Ishikawa (cell line): ENCODE measurements at regions not wholly inside any gene's neighbourhood (a gene's known extent, or its start where the extent isn't known, plus 50 kb on each side); places are given as distances from the start of the nearest gene placed in this dataset.

Experiments used
- CEBPB ChIP-seq: IDR thresholded peaks from 2 replicates; pipeline ENCODE4 v1.6.1; 2012
- CREB1 ChIP-seq: IDR thresholded peaks from 2 replicates; pipeline ENCODE4 v1.6.1; 2012; ENCODE audit warnings: low read depth
- EGR1 ChIP-seq: IDR thresholded peaks from 2 replicates; pipeline ENCODE4 v1.6.1; 2012
- EP300 ChIP-seq: IDR thresholded peaks from 2 replicates; pipeline ENCODE4 v1.6.1; 2012; ENCODE audit warnings: borderline replicate concordance
- RAD21 ChIP-seq: IDR thresholded peaks from 2 replicates; pipeline ENCODE4 v1.6.1; 2012; ENCODE audit warnings: low read depth
- REST ChIP-seq: IDR thresholded peaks from 2 replicates; pipeline ENCODE4 v1.6.1; 2012; ENCODE audit warnings: low read depth, mild to moderate bottlenecking
- TAF1 ChIP-seq: IDR thresholded peaks from 2 replicates; pipeline ENCODE4 v1.6.1; 2012; ENCODE audit warnings: low read depth, mild to moderate bottlenecking
- TCF12 ChIP-seq: IDR thresholded peaks from 2 replicates; pipeline ENCODE4 v1.6.1; 2012; ENCODE audit warnings: low read depth
- TEAD4 ChIP-seq: IDR thresholded peaks from 2 replicates; pipeline ENCODE4 v1.6.1; 2012
- YY1 ChIP-seq: IDR thresholded peaks from 2 replicates; pipeline ENCODE4 v1.6.1; 2012; ENCODE audit warnings: low read depth
- TF ChIP-seq, protein P1 (sequence below): IDR thresholded peaks from 2 replicates; pipeline ENCODE4 v1.6.1; 2012

- TF ChIP-seq TEAD4 (no peak), RAD21 (no peak), REST (no peak), YY1 (no peak), EGR1 (no peak), CEBPB (no peak), TAF1 (no peak), EP300 (no peak), TCF12 (no peak), CREB1 (no peak)
- TF ChIP-seq, protein P1, sequence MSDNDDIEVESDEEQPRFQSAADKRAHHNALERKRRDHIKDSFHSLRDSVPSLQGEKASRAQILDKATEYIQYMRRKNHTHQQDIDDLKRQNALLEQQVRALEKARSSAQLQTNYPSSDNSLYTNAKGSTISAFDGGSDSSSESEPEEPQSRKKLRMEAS, result no peak
These were observed 141.1 kb downstream of the CRLF2 start for GRCh38 chrX:1071351-1071750.
